ENCODE measurements at regions not wholly inside any gene's neighbourhood (a gene's known extent, or its start where the extent isn't known, plus 50 kb on each side); places are given as distances from the start of the nearest gene placed in this dataset.
A peak's percentile ranks its signal among the peaks of the same experiment; 100 is the strongest.
"Not testable (repeated sequence)": the region's sequence is repeated elsewhere in the genome, so short reads cannot be mapped to it uniquely, and the experiment has no call there.

GRCh38 chr1:90864681-90865080 lies 147.6 kb upstream of the BARHL2 start:
- DNase-seq (ENCODE audit: low read depth): no peak

DNA sequence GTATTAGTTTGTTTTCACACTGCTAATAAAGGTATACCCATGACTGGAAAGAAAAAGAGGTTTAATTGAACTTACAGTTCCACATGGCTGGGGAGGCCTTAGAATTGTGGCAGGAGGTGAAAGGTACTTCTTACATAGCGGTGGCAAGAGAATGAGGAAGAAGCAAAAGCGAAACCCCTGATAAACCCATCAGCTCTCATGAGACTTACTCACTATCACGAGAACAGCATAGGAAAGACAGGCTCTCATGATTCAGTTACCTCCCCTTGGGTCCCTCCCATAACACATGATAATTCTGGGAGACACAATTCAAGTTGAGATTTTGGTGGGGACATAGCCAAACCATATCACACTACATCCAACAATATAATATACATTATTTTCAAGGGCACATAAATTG lies 145.7 kb upstream of the BARHL2 start:
- no peak for DNase-seq (ENCODE audit: low read depth)

GRCh38 chr1:90861421-90861820 lies 144.3 kb upstream of the BARHL2 start:
- not testable (repeated sequence) for DNase-seq (ENCODE audit: low read depth)

- DNase-seq (ENCODE audit: low read depth): no peak
Observed at GRCh38 chr1:90856463-90857007, 139.4 kb upstream of the BARHL2 start.

DNA sequence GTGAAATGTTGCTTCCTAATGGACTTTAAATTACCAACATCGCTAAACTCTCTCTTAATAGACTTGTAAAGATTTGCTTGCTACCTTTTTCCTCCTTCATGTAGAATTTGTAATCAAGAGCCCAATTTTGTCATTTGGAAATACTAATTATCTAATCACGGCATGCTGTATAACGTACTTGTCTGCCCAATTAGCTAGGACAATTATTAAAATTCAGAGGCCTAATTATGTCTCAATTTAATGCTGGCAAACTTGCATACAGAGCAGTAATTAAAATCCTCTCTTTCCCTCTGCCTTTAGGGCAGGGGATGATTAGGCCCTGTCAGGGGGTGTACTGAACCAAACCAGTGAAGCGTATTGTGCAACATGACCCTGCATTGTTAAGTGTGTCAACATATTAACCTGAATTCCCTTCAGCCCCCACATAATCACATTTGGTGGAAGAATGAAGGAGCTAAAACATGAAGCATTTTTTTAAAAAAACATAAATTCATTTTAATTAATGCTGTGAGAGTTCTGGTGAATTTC lies 137.4 kb upstream of the BARHL2 start:
- DNase-seq (ENCODE audit: low read depth): no peak

DNA sequence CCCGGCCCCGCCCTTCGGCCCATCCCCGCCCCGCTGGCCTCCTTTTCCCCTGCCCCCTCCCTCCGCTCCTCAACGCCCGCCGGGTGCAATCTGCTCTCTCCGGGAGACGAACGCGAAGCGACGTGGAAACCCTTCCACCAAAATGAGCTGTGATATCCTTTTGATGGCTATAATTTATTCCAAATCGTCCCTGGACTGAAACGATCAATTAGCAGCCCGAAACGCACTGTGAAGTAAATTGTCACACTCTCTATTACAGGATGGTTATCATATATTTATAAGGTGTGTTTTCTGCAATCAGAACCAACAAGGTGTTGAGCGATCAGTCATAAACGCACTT lies 134.6 kb upstream of the BARHL2 start:
- no peak for DNase-seq (ENCODE audit: low read depth)

- DNase-seq (ENCODE audit: low read depth): peak; percentile 44
Observed at GRCh38 chr1:90850898-90851710, 134.0 kb upstream of the BARHL2 start.

GRCh38 chr1:90850181-90850897 lies 133.2 kb upstream of the BARHL2 start:
- DNase-seq (ENCODE audit: low read depth): no peak

DNA sequence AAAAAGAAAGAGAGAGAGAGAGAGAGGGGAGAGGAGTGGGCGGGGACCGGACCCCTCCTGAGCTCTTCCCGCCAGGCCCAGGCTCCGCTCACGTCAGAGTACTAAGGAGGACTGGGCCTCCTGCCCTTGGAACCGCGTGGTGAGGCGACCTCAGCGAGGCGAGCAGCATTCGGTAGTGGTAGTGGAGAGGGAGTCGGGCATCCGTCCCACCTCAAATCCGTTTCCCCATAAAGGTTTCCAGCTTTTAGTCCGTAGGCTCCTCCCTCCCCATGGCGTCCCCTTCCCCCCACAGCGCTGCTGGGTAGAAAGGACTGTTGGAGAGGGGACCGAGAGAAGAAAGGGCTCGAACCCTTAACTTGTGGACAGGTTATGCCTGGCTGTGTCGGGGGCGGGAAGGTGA lies 124.4 kb upstream of the BARHL2 start:
- DNase-seq (ENCODE audit: low read depth): no peak

DNA sequence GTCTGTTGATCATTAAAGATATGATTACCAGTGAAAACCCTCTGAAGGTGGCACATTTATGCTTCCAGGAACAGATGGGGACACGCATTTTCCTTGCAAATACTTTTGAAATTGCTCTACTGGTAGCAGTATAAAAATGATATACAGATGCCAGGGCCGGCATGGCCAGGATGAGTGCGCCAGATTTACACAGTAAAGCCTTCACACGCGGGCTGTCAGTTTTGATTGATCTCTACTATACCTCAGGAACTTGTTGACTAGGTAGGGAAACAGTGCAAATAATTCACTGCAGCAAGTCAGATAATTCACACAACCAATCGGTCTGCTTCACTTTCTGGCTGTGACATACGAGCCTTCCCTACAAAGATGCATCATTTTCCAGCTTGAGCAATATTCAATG lies 123.2 kb upstream of the BARHL2 start:
- no peak for DNase-seq (ENCODE audit: low read depth)

DNA sequence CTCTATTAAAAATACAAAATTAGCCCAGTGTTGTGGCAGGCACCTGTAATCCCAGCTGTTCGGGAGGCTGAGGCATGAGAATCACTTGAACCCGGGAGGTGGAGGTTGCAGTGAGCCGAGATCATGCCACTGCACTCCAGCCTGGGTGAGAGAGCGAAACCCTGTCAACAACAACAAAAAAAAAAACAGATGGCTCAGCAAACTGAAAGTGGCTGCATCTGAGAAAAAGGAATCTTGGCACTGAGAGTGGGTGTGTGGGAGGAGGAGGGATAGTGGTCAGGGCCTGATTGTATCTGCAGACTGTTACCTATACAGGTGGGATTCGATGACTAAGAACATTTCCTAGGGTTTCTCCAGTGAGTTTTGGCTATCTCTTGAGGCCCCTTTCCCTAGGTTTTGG lies 122.2 kb upstream of the BARHL2 start:
- no peak for DNase-seq (ENCODE audit: low read depth)

DNA sequence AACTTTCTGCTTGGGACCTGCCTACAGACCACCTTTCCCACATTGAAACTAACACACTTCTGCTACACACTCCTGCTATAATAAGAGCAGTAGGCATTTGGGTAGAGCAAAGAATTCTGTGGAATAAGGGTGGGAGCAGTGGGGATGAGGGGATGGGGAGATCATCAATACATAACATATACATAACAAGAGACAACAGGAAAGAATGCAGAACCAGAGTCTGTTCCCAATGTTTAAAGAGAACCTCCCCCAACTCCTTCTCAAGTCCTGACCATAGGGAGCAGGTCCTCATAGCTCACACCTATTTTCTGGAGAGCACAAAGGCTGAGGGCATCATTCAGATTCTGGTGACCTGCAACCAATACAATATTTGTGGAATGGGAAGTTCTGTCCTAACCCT lies 121.6 kb upstream of the BARHL2 start:
- no peak for DNase-seq (ENCODE audit: low read depth)

GRCh38 chr1:90837420-90837819 lies 120.3 kb upstream of the BARHL2 start:
- DNase-seq (ENCODE audit: low read depth): no peak

- no peak for DNase-seq (ENCODE audit: low read depth)
Observed at GRCh38 chr1:90836345-90836679, 119.2 kb upstream of the BARHL2 start.

DNA sequence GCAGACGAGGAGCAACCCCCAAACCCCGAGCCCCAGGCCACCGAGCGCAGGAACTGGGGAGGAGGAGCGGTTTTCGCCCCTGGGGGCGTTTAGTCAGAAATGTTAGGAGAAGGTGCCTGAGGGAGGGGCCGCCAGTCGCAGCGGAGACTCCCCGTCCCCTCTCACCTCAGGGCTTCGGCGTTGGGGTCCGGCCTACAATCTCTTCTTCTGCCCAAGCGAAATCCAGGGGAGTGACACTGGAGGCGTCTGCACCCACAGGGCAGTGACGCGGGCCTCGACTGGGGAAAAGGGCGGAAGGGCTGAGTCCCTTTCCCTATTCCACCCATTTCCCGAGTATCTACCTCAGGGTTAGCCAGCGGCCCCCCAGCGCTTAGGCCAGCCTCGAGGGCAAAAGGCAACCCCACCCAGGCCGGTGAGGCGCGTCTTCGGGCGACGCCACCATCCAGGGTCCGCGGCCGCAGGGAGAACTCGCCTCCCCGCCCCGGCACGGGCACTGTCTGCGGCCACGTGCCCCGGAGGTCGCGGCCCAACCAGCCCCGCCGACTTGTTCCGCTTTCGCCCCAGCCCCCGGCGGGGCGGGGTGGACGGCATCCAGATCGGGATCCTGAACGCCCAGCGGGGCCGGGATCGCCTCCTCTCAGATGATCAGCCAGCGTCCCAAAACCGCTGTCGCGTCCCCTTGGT lies 118.7 kb upstream of the BARHL2 start:
- DNase-seq (ENCODE audit: low read depth): no peak

DNA sequence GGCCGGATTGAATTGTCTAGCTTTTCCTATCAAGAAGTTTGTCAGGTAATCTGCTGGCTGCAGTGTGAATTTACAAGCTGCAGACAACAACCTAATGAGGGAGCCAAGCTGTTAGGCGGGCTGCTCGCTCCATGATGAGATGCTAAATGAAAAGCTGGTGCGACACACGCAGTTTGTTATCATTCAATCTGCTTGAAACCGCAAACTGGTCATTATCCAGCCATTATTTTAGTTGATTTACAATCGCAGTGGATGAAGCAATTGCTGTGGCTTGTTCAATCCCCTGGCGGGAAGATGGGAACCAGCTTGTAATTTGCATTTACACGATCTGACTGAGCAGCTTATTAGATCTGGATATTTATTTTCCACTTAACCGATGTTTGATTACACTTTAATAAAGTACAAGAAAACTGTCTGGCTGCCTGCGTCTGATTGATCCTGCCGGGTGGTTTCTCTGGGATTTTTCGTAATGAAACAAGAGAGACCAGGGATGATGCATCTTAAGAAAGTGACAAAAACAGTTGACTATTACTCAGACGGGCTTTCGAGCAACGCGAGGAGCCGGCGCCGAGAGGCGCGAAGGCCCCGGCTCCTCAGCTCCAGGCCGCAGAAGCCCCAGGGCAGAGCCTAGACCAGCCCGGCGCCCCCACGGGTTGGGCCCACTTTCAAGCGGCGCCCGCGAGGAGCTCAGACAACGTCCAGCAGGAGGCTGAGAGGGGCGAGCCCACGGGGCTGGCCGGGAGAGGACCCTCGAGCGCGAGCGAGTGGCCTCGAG lies 118.0 kb upstream of the BARHL2 start:
- no peak for DNase-seq (ENCODE audit: low read depth)

- DNase-seq (ENCODE audit: low read depth): no peak
Observed at GRCh38 chr1:90834354-90834885, 117.3 kb upstream of the BARHL2 start.

DNA sequence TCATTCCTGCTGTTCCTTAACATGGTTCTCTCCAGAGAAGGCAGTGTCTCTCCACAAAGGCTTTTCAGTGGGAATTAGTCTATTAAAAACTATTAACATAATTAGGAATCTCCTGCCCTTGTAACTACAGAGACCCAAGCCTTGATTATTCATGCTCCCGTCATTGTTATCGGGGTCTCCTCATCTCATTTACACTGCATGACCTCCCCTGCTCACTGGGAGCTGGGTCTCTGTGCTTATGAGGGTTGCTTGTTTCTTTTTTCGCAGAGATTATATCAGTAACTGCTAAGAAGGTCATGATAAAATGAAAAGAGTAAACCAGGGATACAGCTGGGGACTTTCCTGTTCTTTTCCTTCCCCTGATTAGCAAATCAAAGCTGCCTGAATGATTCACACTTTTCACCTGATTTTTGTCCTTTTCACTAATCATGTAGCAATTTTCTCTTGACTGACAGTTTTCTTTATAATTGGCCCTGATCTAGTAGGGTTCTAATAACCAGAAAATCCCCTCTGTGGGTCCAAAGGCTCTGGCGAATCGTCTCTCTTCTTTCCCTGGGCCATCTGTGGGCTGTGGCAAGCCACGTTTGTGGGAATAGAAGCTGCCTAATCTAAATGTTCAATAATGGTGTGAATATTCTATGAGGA lies 116.5 kb upstream of the BARHL2 start:
- DNase-seq (ENCODE audit: low read depth): no peak

GRCh38 chr1:90831910-90832309 lies 114.8 kb upstream of the BARHL2 start:
- DNase-seq (ENCODE audit: low read depth): no peak

DNA sequence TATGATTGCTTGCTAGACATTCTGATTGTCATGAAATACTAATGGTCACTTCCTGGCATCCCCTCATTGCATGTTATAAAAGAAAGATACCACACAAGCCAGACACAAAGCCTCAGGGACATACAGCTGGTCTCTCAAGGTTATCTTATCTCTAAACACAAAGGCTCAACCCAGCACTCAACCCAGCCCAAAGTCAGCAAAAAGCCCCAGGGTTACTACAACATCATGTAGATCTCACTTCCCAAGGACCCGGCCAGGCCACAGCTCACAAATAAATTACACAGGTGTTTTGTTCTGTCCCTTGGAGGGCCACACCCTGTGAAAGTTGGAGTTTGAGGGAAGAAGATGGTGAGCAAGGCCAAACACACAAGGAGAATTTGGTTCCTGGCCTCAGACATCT lies 109.7 kb upstream of the BARHL2 start:
- no peak for DNase-seq (ENCODE audit: low read depth)

GRCh38 chr1:90826024-90826423 lies 108.9 kb upstream of the BARHL2 start:
- no peak for DNase-seq (ENCODE audit: low read depth)

Measured in stimulated activated CD8-positive, alpha-beta memory T cell treated with anti-CD3 and anti-CD28 coated beads, Interleukin-12 subunit alpha, Interleukin-12 subunit beta, amount 100 ng/mL, for 1 hour (primary cell).